Lung (tissue), 11 donors: ENCODE measurements at regions not wholly inside any gene's neighbourhood (a gene's known extent, or its start where the extent isn't known, plus 50 kb on each side); places are given as distances from the start of the nearest gene placed in this dataset.

Source experiments
- ATAC-seq: fragments of 200-7000 bp; cut with Tn5 transposase; one replicate; pipeline ENCODE4 v1.9.1; 2020; ENCODE audit warnings: moderate number of reproducible peaks; ENCODE audit not compliant: insufficient read depth, low FRiP score
- DNase-seq, 3 donors: peaks; one replicate each; pipeline ENCODE4 v3.0.0-alpha.2; 2013 to 2017
- H3K27ac ChIP-seq, 2 donors: one replicate each; pipeline ENCODE4 v1.5.1; 2013; ENCODE audit warnings: mild to moderate bottlenecking in 2 of 2, moderate library complexity in 2 of 2, control low read depth in 1 of 2, inconsistent platforms in 1 of 2, low read depth in 1 of 2, low read length in 1 of 2
- H3K27me3 ChIP-seq, 3 donors: one replicate each; pipeline ENCODE4 v1.5.1; 2013; ENCODE audit warnings: low read length in 2 of 3; ENCODE audit not compliant: control insufficient read depth in 3 of 3, insufficient read depth in 3 of 3
- H3K36me3 ChIP-seq, 4 donors: one replicate each; pipeline ENCODE4 v1.5.1; 2013; ENCODE audit warnings: low read length in 4 of 4, mild to moderate bottlenecking in 1 of 4, moderate library complexity in 1 of 4; ENCODE audit not compliant: control insufficient read depth in 4 of 4, insufficient read depth in 4 of 4
- H3K4me1 ChIP-seq, 5 donors: one replicate each; pipeline ENCODE4 v1.5.1; 2013; ENCODE audit warnings: low read length in 5 of 5, mild to moderate bottlenecking in 2 of 5, moderate library complexity in 1 of 5; ENCODE audit not compliant: control insufficient read depth in 5 of 5, insufficient read depth in 5 of 5
- H3K4me3 ChIP-seq: one replicate; pipeline ENCODE4 v1.5.1; 2013; ENCODE audit warnings: mild to moderate bottlenecking, control low read depth, moderate library complexity
- H3K9ac ChIP-seq, 2 donors: one replicate each; pipeline ENCODE4 v1.5.1; 2013; ENCODE audit warnings: low read length in 2 of 2, control low read depth in 1 of 2; ENCODE audit not compliant: insufficient read depth in 1 of 2
- H3K9me3 ChIP-seq, 4 donors: one replicate each; pipeline ENCODE4 v1.5.1; 2013; ENCODE audit warnings: low read length in 3 of 4, mild to moderate bottlenecking in 1 of 4, moderate library complexity in 1 of 4; ENCODE audit not compliant: control insufficient read depth in 4 of 4, insufficient read depth in 3 of 4
- WGBS, 2 donors: extraction: QIAGEN DNeasy Blood & Tissue Kit; methylation state at CpG; one replicate each; pipeline ENCODE4 v1.1.7; 2013; 5-methylcytosine and 5-hydroxymethylcytosine counted together
- TF ChIP-seq, protein P1 (sequence below): IDR thresholded peaks from 2 replicates; pipeline ENCODE4 v1.5.1; 2012; ENCODE audit warnings: mild to moderate bottlenecking; ENCODE audit errors: control extremely low read depth, extremely low read depth
- donor health status: control.
- donor health status: control.
- donor health status: Bipolar disorder and iron deficiency.
- donor health status: healthy.
- donor health status: DM: yes; HTN: yes; CAD: no.

DNA sequence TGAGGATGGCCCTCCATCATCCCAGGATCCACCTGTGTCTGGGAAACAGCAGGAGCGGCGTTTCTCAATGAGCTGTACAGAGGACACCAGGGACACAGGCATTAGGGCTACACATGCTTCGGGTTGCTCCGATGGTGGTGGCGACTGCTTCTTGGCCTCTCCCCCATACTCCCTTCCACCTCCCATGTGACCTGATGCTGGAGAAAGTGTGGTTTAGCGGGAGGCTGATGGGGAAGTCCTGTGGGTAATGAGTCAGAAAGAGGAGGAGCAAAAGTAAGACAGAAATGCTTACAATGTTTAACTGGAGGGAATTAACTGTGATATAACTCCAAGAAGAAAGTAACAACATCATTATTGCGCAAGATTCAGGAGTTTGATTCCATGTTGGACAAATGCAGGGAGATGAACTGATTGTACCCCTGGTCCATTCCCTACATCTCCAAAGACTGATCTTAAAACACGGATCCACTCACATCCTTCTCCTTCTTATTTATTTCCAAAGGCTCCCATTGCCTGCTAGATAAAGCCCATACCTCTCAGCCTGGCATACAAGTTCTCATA is 186.6 kb downstream of the NRP2 start:
- DNase-seq, result no peak
- Histone ChIP-seq H3K9ac (no peak overlapping the region), H3K27me3 (no peaks in the 10 kb centered on the region), H3K9me3 (peaks cover 0 to 3% (median 1%) of the 10 kb centered on the region in 4 donors), H3K4me1 (peaks cover 0 to 1% (median 0%) of the 10 kb centered on the region in 5 donors), H3K4me3 (no peak overlapping the region), H3K27ac (no peak overlapping the region), H3K36me3 (no peaks in the 10 kb centered on the region)
- peak; percentile 76 for ATAC-seq
- WGBS, 2 donors, result 57 to 69% methylated on average over 8 of the region's 8 CpGs
- TF ChIP-seq, protein P1, sequence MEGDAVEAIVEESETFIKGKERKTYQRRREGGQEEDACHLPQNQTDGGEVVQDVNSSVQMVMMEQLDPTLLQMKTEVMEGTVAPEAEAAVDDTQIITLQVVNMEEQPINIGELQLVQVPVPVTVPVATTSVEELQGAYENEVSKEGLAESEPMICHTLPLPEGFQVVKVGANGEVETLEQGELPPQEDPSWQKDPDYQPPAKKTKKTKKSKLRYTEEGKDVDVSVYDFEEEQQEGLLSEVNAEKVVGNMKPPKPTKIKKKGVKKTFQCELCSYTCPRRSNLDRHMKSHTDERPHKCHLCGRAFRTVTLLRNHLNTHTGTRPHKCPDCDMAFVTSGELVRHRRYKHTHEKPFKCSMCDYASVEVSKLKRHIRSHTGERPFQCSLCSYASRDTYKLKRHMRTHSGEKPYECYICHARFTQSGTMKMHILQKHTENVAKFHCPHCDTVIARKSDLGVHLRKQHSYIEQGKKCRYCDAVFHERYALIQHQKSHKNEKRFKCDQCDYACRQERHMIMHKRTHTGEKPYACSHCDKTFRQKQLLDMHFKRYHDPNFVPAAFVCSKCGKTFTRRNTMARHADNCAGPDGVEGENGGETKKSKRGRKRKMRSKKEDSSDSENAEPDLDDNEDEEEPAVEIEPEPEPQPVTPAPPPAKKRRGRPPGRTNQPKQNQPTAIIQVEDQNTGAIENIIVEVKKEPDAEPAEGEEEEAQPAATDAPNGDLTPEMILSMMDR, result no peak

- no peak overlapping the region for H3K4me3 ChIP-seq
- TF ChIP-seq, protein P1, result no peak
- H3K9ac ChIP-seq, result no peak overlapping the region
- H3K27me3 ChIP-seq, result no peaks in the 10 kb centered on the region
- ATAC-seq (no peak), DNase-seq (no peak)
- peaks cover 0 to 1% (median 0%) of the 10 kb centered on the region in 5 donors for H3K4me1 ChIP-seq
- no peaks in the 10 kb centered on the region for H3K36me3 ChIP-seq
- WGBS, 2 donors, result 94 to 96% methylated on average over 2 of the region's 2 CpGs
- peaks cover 0 to 3% (median 1%) of the 10 kb centered on the region in 4 donors for H3K9me3 ChIP-seq
- H3K27ac ChIP-seq, result no peak overlapping the region
Observed at GRCh38 chr2:205868053-205868452, 185.8 kb downstream of the NRP2 start.

DNA sequence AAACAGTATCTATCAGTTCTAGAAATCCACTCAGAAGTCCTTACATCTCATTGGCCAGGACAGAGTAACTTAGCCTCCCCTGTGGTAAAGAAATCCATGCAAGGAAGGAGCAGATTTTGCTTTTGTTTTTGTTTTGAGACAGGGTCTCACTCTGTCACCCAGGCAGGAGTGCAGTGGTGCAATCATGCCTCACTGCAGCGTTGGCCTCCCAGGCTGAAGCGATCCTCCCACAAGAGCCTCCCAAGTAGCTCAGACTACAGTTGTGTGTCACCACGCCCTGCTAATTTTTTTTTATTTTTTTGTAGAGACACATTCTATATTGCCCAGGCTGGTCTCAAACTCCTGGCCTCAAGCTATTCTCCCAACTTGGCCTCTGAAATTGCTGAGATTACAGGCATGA is 185.1 kb downstream of the NRP2 start:
- TF ChIP-seq, protein P1, result no peak
- no peak overlapping the region for H3K4me3 ChIP-seq
- H3K4me1 ChIP-seq, result peaks cover 0 to 1% (median 0%) of the 10 kb centered on the region in 5 donors
- no peak overlapping the region for H3K27ac ChIP-seq
- no peaks in the 10 kb centered on the region for H3K36me3 ChIP-seq
- H3K9me3 ChIP-seq, result peaks cover 0 to 3% (median 1%) of the 10 kb centered on the region in 4 donors
- H3K9ac ChIP-seq, result no peak overlapping the region
- no peak for DNase-seq
- ATAC-seq, result no peak
- no peaks in the 10 kb centered on the region for H3K27me3 ChIP-seq
- 92 to 95% methylated on average over 3 of the region's 3 CpGs for WGBS, 2 donors
